C4-2B (cell line): ENCODE measurements at regions not wholly inside any gene's neighbourhood (a gene's known extent, or its start where the extent isn't known, plus 50 kb on each side); places are given as distances from the start of the nearest gene placed in this dataset.

Experiments used
- ZFX ChIP-seq: fragments of 450-650 bp; IDR thresholded peaks from 2 replicates; pipeline ENCODE4 v1.6.1; 2017
- TF ChIP-seq, protein P1 (sequence below): fragments of 450-650 bp; conservative IDR thresholded peaks from 2 replicates; pipeline ENCODE4 v1.5.1; 2017; ENCODE audit warnings: mild to moderate bottlenecking

- TF ChIP-seq, protein P1, sequence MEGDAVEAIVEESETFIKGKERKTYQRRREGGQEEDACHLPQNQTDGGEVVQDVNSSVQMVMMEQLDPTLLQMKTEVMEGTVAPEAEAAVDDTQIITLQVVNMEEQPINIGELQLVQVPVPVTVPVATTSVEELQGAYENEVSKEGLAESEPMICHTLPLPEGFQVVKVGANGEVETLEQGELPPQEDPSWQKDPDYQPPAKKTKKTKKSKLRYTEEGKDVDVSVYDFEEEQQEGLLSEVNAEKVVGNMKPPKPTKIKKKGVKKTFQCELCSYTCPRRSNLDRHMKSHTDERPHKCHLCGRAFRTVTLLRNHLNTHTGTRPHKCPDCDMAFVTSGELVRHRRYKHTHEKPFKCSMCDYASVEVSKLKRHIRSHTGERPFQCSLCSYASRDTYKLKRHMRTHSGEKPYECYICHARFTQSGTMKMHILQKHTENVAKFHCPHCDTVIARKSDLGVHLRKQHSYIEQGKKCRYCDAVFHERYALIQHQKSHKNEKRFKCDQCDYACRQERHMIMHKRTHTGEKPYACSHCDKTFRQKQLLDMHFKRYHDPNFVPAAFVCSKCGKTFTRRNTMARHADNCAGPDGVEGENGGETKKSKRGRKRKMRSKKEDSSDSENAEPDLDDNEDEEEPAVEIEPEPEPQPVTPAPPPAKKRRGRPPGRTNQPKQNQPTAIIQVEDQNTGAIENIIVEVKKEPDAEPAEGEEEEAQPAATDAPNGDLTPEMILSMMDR: no peak
- TF ChIP-seq ZFX: no peak
These were observed 334.8 kb downstream of the MYCN start for GRCh38 chr2:16275131-16275530.
